ENCODE measurements at regions not wholly inside any gene's neighbourhood (a gene's known extent, or its start where the extent isn't known, plus 50 kb on each side); places are given as distances from the start of the nearest gene placed in this dataset.

DNA sequence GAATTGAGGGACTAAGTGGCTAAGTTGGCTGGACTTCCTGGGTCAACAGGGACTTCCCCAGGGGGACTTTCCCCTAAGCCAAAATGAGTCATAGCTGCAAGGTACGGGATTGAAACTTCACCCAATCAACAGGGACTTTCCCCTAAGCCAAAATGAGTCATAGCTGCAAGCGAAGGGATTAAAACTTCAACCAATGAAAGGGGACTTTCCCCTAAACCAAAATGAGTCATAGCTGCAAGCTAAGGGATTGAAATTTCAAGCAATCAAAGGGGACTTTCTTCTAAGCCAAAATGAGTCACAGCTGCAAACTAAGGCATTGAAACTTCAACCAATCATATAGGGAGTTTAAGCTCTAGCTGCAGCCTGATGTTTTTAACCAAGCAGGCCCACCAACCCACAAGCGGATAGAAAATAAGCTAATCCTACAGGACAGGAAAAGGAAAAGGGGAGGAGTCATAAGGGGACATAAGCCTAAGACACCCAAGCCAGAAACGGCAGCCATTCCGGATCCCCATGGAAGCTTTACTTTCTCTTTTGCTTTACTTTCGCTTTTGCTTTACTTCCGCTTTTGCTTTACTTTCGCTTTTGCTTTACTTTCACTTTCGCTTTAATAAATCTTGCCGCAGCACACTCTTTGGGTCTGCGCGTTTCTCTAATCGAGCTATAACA lies 1375.4 kb upstream of the CELF4 start:
- Histone ChIP-seq H3K4me3 (ENCODE audit: low read length) (no peak overlapping the region), H2AFZ (ENCODE audit: low read length) (no peak overlapping the region), H3K9me3 (ENCODE audit: low read length) (no peaks in the 10 kb centered on the region), H3K27me3 (ENCODE audit: low read length) (no peaks in the 10 kb centered on the region), H3K27ac (ENCODE audit: low read length) (peak overlapping the region; percentile 76), H3K79me2 (ENCODE audit: low read length) (no peaks in the 10 kb centered on the region), H3K36me3 (ENCODE audit: low read depth, low read length) (no peaks in the 10 kb centered on the region), H3K9me2 (replicated peaks; ENCODE audit: low read length) (no peaks in the 10 kb centered on the region), H3K4me1 (ENCODE audit: insufficient read depth, low read length) (no peaks in the 10 kb centered on the region), H3K9ac (ENCODE audit: low read length) (no peak overlapping the region; the same call in 1 of the 2 replicates), H4K20me1 (ENCODE audit: low read length) (no peaks in the 10 kb centered on the region), H3K4me2 (ENCODE audit: low read length) (no peak overlapping the region), H3F3A (ENCODE audit: low read length, unreplicated experiment) (no peaks in the 10 kb centered on the region)
- CTCF ChIA-PET: no interaction called here
- no peak for TF ChIP-seq EZH2phosphoT487 (IDR thresholded peaks at IDR 0.05; ENCODE audit: borderline replicate concordance, low read length)
- TF ChIP-seq, protein P1, sequence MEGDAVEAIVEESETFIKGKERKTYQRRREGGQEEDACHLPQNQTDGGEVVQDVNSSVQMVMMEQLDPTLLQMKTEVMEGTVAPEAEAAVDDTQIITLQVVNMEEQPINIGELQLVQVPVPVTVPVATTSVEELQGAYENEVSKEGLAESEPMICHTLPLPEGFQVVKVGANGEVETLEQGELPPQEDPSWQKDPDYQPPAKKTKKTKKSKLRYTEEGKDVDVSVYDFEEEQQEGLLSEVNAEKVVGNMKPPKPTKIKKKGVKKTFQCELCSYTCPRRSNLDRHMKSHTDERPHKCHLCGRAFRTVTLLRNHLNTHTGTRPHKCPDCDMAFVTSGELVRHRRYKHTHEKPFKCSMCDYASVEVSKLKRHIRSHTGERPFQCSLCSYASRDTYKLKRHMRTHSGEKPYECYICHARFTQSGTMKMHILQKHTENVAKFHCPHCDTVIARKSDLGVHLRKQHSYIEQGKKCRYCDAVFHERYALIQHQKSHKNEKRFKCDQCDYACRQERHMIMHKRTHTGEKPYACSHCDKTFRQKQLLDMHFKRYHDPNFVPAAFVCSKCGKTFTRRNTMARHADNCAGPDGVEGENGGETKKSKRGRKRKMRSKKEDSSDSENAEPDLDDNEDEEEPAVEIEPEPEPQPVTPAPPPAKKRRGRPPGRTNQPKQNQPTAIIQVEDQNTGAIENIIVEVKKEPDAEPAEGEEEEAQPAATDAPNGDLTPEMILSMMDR (conservative IDR thresholded peaks at IDR 0.05; ENCODE audit: low read depth, low read length): no peak
- TF ChIP-seq EZH2 (IDR thresholded peaks at IDR 0.05; ENCODE audit: low read length, unreplicated experiment): no peak
- BruUV-seq (replicated peaks): no TSS peak
- intact Hi-C loops (cut with micrococcal nuclease): no loop called here
- POLR2A ChIA-PET (ENCODE audit: unreplicated experiment): interaction anchor here (0.7 kb wide), 1 partner anchor 279 kb away, joined by 5 read pairs; no protein-coding TSS in a partner anchor
- peak; percentile 38; the same call in 1 of the 2 replicates for ATAC-seq
- peak; percentile 75 for DNase-seq

DNA sequence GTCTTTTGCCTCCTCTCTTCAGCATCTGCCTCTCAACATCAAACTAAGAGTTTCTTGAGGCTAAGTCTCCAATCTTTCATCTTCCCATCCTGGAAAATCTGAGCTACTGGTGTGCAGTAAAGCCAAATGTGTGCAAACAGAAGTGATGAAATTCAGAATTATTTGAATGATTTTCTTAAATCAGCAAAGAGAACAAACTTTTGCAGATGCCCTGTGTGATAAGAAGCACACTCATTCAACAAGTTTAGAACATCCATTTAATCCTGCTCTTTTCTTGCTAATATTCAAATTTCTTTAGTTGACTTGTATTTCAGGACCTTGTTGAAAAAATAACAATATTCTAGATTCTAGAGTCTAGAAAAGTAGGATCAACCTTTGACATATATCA lies 1374.9 kb upstream of the CELF4 start:
- Histone ChIP-seq H3K4me2 (ENCODE audit: low read length) (no peak overlapping the region), H3K4me3 (ENCODE audit: low read length) (no peak overlapping the region), H2AFZ (ENCODE audit: low read length) (no peak overlapping the region), H3F3A (ENCODE audit: low read length, unreplicated experiment) (no peaks in the 10 kb centered on the region), H3K27me3 (ENCODE audit: low read length) (no peaks in the 10 kb centered on the region), H3K36me3 (ENCODE audit: low read depth, low read length) (no peaks in the 10 kb centered on the region), H3K27ac (ENCODE audit: low read length) (peak overlapping the region; percentile 76), H3K4me1 (ENCODE audit: insufficient read depth, low read length) (no peaks in the 10 kb centered on the region), H3K9ac (ENCODE audit: low read length) (no peak overlapping the region; the same call in 1 of the 2 replicates), H3K79me2 (ENCODE audit: low read length) (no peaks in the 10 kb centered on the region), H3K9me2 (replicated peaks; ENCODE audit: low read length) (no peaks in the 10 kb centered on the region), H4K20me1 (ENCODE audit: low read length) (no peaks in the 10 kb centered on the region), H3K9me3 (ENCODE audit: low read length) (no peaks in the 10 kb centered on the region)
- TF ChIP-seq, protein P1 (conservative IDR thresholded peaks at IDR 0.05; ENCODE audit: low read depth, low read length): no peak
- TF ChIP-seq EZH2phosphoT487 (IDR thresholded peaks at IDR 0.05; ENCODE audit: borderline replicate concordance, low read length) (no peak), EZH2 (IDR thresholded peaks at IDR 0.05; ENCODE audit: low read length, unreplicated experiment) (no peak)
- ChIA-PET CTCF (no interaction called here), POLR2A (ENCODE audit: unreplicated experiment) (interaction anchor here (0.7 kb wide), 1 partner anchor 280 kb away, joined by 5 read pairs; no protein-coding TSS in a partner anchor)
- BruUV-seq (replicated peaks): no TSS peak
- intact Hi-C loops (cut with micrococcal nuclease): no loop called here
- DNase-seq (peak; percentile 1), ATAC-seq (no peak)

DNA sequence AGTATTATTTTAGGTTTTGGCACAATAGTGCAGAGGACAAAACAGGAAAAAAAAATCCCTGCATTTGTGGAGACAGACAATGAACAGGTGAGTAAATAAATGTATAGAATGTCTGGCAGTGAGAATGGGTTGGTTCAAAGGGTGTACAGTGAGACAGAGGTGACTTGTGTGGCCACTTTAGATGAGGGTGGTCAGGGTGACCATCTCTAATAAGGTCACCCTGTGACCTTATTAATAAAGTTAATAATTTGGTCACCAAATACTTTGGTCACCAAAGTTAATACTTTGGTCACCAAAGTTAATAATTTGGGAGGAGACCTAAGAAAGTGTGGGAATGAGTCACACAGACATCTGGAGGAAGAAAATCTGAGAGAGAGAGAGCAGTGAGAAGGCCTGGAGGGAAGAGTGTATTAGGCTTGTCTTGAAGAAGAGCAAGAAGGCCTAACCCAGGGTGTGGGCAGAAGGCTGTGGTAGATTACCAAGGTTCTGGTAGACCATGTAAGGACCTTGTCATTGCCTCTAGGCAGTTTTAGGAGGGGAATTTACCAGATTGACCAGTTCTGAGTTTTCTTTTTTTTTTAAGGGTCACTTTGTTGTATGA lies 1368.4 kb upstream of the CELF4 start:
- Histone ChIP-seq H3K9ac (ENCODE audit: low read length) (no peak overlapping the region), H4K20me1 (ENCODE audit: low read length) (no peaks in the 10 kb centered on the region), H3K4me3 (ENCODE audit: low read length) (no peak overlapping the region), H2AFZ (ENCODE audit: low read length) (no peak overlapping the region), H3K27ac (ENCODE audit: low read length) (no peak overlapping the region), H3F3A (ENCODE audit: low read length, unreplicated experiment) (no peaks in the 10 kb centered on the region), H3K4me1 (ENCODE audit: insufficient read depth, low read length) (no peaks in the 10 kb centered on the region), H3K9me3 (ENCODE audit: low read length) (no peaks in the 10 kb centered on the region), H3K9me2 (replicated peaks; ENCODE audit: low read length) (no peaks in the 10 kb centered on the region), H3K4me2 (ENCODE audit: low read length) (no peak overlapping the region), H3K27me3 (ENCODE audit: low read length) (no peaks in the 10 kb centered on the region), H3K36me3 (ENCODE audit: low read depth, low read length) (no peaks in the 10 kb centered on the region), H3K79me2 (ENCODE audit: low read length) (no peaks in the 10 kb centered on the region)
- no peak for ATAC-seq
- DNase-seq: no peak
- TF ChIP-seq EZH2phosphoT487 (IDR thresholded peaks at IDR 0.05; ENCODE audit: borderline replicate concordance, low read length) (no peak), EZH2 (IDR thresholded peaks at IDR 0.05; ENCODE audit: low read length, unreplicated experiment) (no peak)
- TF ChIP-seq, protein P1 (conservative IDR thresholded peaks at IDR 0.05; ENCODE audit: low read depth, low read length): no peak
- intact Hi-C loops (cut with micrococcal nuclease): no loop called here
- POLR2A ChIA-PET (ENCODE audit: unreplicated experiment): no interaction called here
- CTCF ChIA-PET: no interaction called here
- BruUV-seq (replicated peaks): no TSS peak
